ENCODE measurements at regions not wholly inside any gene's neighbourhood (a gene's known extent, or its start where the extent isn't known, plus 50 kb on each side); places are given as distances from the start of the nearest gene placed in this dataset.

GRCh38 chr5:57033103-57033502 lies 81.2 kb upstream of the MIER3 start (continued):
- TF ChIP-seq CHD7 (IDR thresholded peaks at IDR 0.05; ENCODE audit: insufficient replicate concordance, low read length) (no peak), E2F6 (IDR thresholded peaks at IDR 0.05) (no peak)
